HepG2 (cell line): ENCODE measurements at regions not wholly inside any gene's neighbourhood (a gene's known extent, or its start where the extent isn't known, plus 50 kb on each side); places are given as distances from the start of the nearest gene placed in this dataset.

Experiments used
- ATAC-seq: fragments of 200-7000 bp; cut with Tn5 transposase; 3 replicates; pipeline ENCODE4 v1.9.1; 2020; ENCODE audit warnings: mild to moderate bottlenecking, moderate library complexity
- BruUV-seq: library from RNA; stranded (reverse); fragments of 400-500 nt; replicated peaks from 2 replicates; lab custom pipeline; 2021; lab: Mats Ljungman, UMichigan
- CTCF ChIA-PET: fragments of 300-600 bp; formaldehyde crosslinking; extraction: SDS; loops from one replicate; lab custom pipeline; 2021; ENCODE audit warnings: low total read pairs, inconsistent platforms, low intra/inter-chr PET ratio; lab: Yijun Ruan, JAX
- POLR2A ChIA-PET: fragments of 350-600 bp; sonication (Branson Sonifier 250); formaldehyde crosslinking; loops from one replicate; lab custom pipeline; 2020; ENCODE audit warnings: antibody characterized with exemption, inconsistent platforms; lab: Yijun Ruan, JAX
- DNase-seq: peaks from one replicate; pipeline ENCODE4 v3.0.0-alpha.2; 2015; ENCODE audit warnings: low spot score
- FAIRE-seq: peaks from 3 replicates; lab custom pipeline; 2011; peaks lifted over from hg19 to GRCh38; lab: Jason Lieb, UNC
- H2AFZ ChIP-seq: one replicate; pipeline ENCODE4 v1.6.1; 2011; ENCODE audit warnings: low read length, inconsistent platforms
- H3K27ac ChIP-seq: fragments of 300-600 bp; 3 replicates; pipeline ENCODE4 v1.8.0; 2011; ENCODE audit warnings: mixed run types, mild to moderate bottlenecking, mixed read lengths, low read length, inconsistent platforms; ENCODE audit not compliant: insufficient read depth; ENCODE audit errors: extremely low read length
- H3K27me3 ChIP-seq, 2 experiments: fragments of 200-600 bp in 1 of 2; 2 replicates in 1 of 2; 3 replicates in 1 of 2; pipeline versions ENCODE4 v1.6.0 to v1.8.0; 2011; ENCODE audit warnings: low read length in 2 of 2, mild to moderate bottlenecking in 2 of 2, moderate library complexity in 2 of 2, inconsistent platforms in 1 of 2; ENCODE audit not compliant: insufficient read depth in 2 of 2, control insufficient read depth in 1 of 2
- H3K36me3 ChIP-seq, 2 experiments: fragments of 200-600 bp in 1 of 2; replicated peaks in 1 of 2; 2 replicates in 1 of 2; 3 replicates in 1 of 2; pipeline versions ENCODE4 v1.5.1 to v1.8.0; 2011; ENCODE audit warnings: low read length in 2 of 2, inconsistent platforms in 1 of 2; ENCODE audit not compliant: insufficient read depth in 2 of 2, control insufficient read depth in 1 of 2
- H3K4me1 ChIP-seq: 2 replicates; pipeline ENCODE4 v1.5.1; 2012; ENCODE audit warnings: low read length, inconsistent platforms; ENCODE audit not compliant: insufficient read depth
- H3K4me2 ChIP-seq: 2 replicates; pipeline ENCODE4 v1.6.0; 2011; ENCODE audit warnings: low read depth, low read length, inconsistent platforms
- H3K4me3 ChIP-seq, 3 experiments: fragments of 200-600 bp in 1 of 3; sonication (generic), shearing (Covaris generic) in 1 of 3; replicated peaks in 1 of 3; 2 replicates each; pipeline ENCODE4 v1.5.1; 2011 to 2016; ENCODE audit warnings: low read length in 3 of 3, inconsistent platforms in 2 of 3, low read depth in 2 of 3, mild to moderate bottlenecking in 2 of 3, control low read depth in 1 of 3, mixed read lengths in 1 of 3; ENCODE audit not compliant: insufficient read depth in 1 of 3
- H3K79me2 ChIP-seq: one replicate; pipeline ENCODE4 v1.6.1; 2011; ENCODE audit warnings: low read length, inconsistent platforms; ENCODE audit not compliant: insufficient read depth
- H3K9ac ChIP-seq: 2 replicates; pipeline ENCODE4 v1.6.0; 2011; ENCODE audit warnings: mild to moderate bottlenecking, low read depth, low read length, inconsistent platforms; ENCODE audit not compliant: insufficient read depth
- H3K9me3 ChIP-seq: 2 replicates; pipeline ENCODE4 v1.5.1; 2012; ENCODE audit warnings: mild to moderate bottlenecking, low read length
- H4K20me1 ChIP-seq: 2 replicates; pipeline ENCODE4 v1.6.0; 2011; ENCODE audit warnings: inconsistent platforms, mild to moderate bottlenecking, low read length, moderate library complexity; ENCODE audit not compliant: insufficient read depth
- SNRNP70 ChIP-seq: fragments of 200-400 bp; formaldehyde crosslinking; IDR thresholded peaks from 2 replicates; pipeline ENCODE4 v1.6.1; 2017; ENCODE audit warnings: mild to moderate bottlenecking, low read depth, low read length, moderate library complexity
- ZBTB20 ChIP-seq: sonication (generic); formaldehyde crosslinking; IDR thresholded peaks from 2 replicates; pipeline ENCODE4 v1.8.1; 2023; ENCODE audit warnings: missing genetic modification reagents, low read depth, mild to moderate bottlenecking, borderline replicate concordance
- ZFP1 ChIP-seq: IDR thresholded peaks from 2 replicates; pipeline ENCODE4 v1.6.1; 2016
- ZFP37 ChIP-seq: sonication (generic); formaldehyde crosslinking; IDR thresholded peaks from 2 replicates; pipeline ENCODE4 v1.4.0; 2020; ENCODE audit warnings: missing genetic modification reagents, borderline replicate concordance
- ZKSCAN1 ChIP-seq: fragments of 150-350 bp; IDR thresholded peaks from 2 replicates; pipeline ENCODE4 v1.6.1; 2014; ENCODE audit warnings: low read length
- WGBS: methylation state at CpG from one replicate; pipeline ENCODE4 v1.1.6; 2017; ENCODE audit warnings: low lambda C conversion rate; 5-methylcytosine and 5-hydroxymethylcytosine counted together
- in situ Hi-C: cut with HindIII; loops from 2 replicates; pipeline ENCODE4 v1.10.0; 2017; ENCODE audit warnings: low pct_unique_long_range_greater_than_20kb; ENCODE audit not compliant: extremely low pct_ligation_motif_present
- intact Hi-C: fragments of 100-400 bp; cut with micrococcal nuclease; formaldehyde crosslinking; loops from one replicate; pipeline ENCODE4 v1.10.0; 2022; ENCODE audit not compliant: unreplicated experiment

- Histone ChIP-seq H4K20me1 (no peaks in the 10 kb centered on the region), H3K27me3 (no peaks in the 10 kb centered on the region), H3K9ac (no peak overlapping the region), H3K4me3 (no peak overlapping the region), H3K36me3 (no peaks in the 10 kb centered on the region), H3K9me3 (no peaks in the 10 kb centered on the region), H3K27ac (no peak overlapping the region), H3K4me1 (no peaks in the 10 kb centered on the region), H2AFZ (no peak overlapping the region), H3K4me2 (no peak overlapping the region), H3K79me2 (no peaks in the 10 kb centered on the region)
- POLR2A ChIA-PET: no interaction called here
- BruUV-seq: no TSS peak
- CTCF ChIA-PET: no interaction called here
- ATAC-seq (no peak), DNase-seq (no peak), FAIRE-seq (no peak)
- WGBS: 3% methylated on average over 1 of the region's 1 CpG
- intact Hi-C loops (no loop called here), in situ Hi-C loops (no loop called here)
- no peak for TF ChIP-seq ZFP37 (CRISPR knock-in tag)
- TF ChIP-seq, all 625 proteins: peak for 0
These were observed 262.2 kb upstream of the TTC29 start for GRCh38 chr4:147207911-147208310.

GRCh38 chr4:147217655-147218054 is 263.2 kb upstream of the EDNRA start:
- Histone ChIP-seq H3K4me2 (no peak overlapping the region), H2AFZ (no peak overlapping the region), H3K36me3 (no peaks in the 10 kb centered on the region), H3K9me3 (no peaks in the 10 kb centered on the region), H3K9ac (no peak overlapping the region), H3K4me3 (no peak overlapping the region), H3K27ac (no peak overlapping the region), H4K20me1 (no peaks in the 10 kb centered on the region), H3K79me2 (no peaks in the 10 kb centered on the region), H3K4me1 (no peaks in the 10 kb centered on the region), H3K27me3 (no peaks in the 10 kb centered on the region)
- in situ Hi-C loops (no loop called here), intact Hi-C loops (no loop called here)
- DNase-seq (no peak), FAIRE-seq (no peak), ATAC-seq (no peak)
- ChIA-PET POLR2A (no interaction called here), CTCF (no interaction called here)
- TF ChIP-seq ZKSCAN1: no peak
- BruUV-seq: no TSS peak

- no peaks in the 10 kb centered on the region for H3K9me3 ChIP-seq
These were observed 261.8 kb upstream of the EDNRA start for GRCh38 chr4:147219145-147219544.

More at GRCh38 chr4:147219145-147219544, 261.8 kb upstream of the EDNRA start:
- H3K36me3 ChIP-seq: no peaks in the 10 kb centered on the region
- no peaks in the 10 kb centered on the region for H3K27me3 ChIP-seq
- 0% methylated on average over 2 of the region's 2 CpGs for WGBS
- DNase-seq: no peak
- ATAC-seq: no peak
- H3K9ac ChIP-seq: no peak overlapping the region
- no peak overlapping the region for H3K27ac ChIP-seq
- H3K4me1 ChIP-seq: no peaks in the 10 kb centered on the region
- no peak overlapping the region for H3K4me3 ChIP-seq
- intact Hi-C loops: no loop called here
- H2AFZ ChIP-seq: no peak overlapping the region
- H4K20me1 ChIP-seq: no peaks in the 10 kb centered on the region
- no peak overlapping the region for H3K4me2 ChIP-seq
- no peaks in the 10 kb centered on the region for H3K79me2 ChIP-seq
- in situ Hi-C loops: no loop called here
- no peak for FAIRE-seq
- ChIA-PET CTCF (no interaction called here), POLR2A (no interaction called here)
- TF ChIP-seq SNRNP70: no peak
- TF ChIP-seq ZBTB20 (CRISPR knock-in tag): no peak
- TF ChIP-seq ZFP1 (CRISPR knock-in tag): no peak
- no TSS peak for BruUV-seq
